ENCODE measurements at regions not wholly inside any gene's neighbourhood (a gene's known extent, or its start where the extent isn't known, plus 50 kb on each side); places are given as distances from the start of the nearest gene placed in this dataset.

DNA sequence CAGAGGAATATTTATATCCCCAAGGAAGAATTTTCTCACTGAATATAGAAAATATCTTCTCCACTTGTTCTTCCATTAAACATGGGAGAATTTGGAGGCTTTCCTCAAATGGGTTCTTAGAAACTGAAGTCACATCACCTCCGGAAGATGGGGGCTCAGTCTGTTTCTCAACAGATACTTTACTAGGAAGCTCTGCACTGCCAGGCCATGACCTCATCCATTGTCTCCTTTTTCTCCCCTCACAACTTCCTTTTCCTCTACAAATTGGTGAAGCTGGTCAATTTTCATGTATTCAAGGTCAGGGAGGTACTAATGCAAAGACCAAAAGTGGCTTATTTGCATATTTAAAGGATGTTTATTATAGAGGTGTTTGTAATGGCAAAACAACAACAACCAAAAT is 173.1 kb downstream of the RNF152 start:
- DNase-seq (no peak), ATAC-seq (no peak)
- Mint-ChIP-seq H3K4me1 (ENCODE audit: low read depth) (no peaks in the 10 kb centered on the region), H3K9me3 (no peaks in the 10 kb centered on the region), H3K27me3 (peaks cover 4% of the 10 kb centered on the region), H3K4me3 (no peak overlapping the region), H3K36me3 (ENCODE audit: low read depth) (no peaks in the 10 kb centered on the region), H3K27ac (no peak overlapping the region)
- ChIA-PET CTCF (no interaction called here), POLR2A (interaction anchor here (0.6 kb wide), 1 partner anchor 423 kb away, joined by 3 read pairs; no protein-coding TSS in a partner anchor)
- intact Hi-C loops (cut with micrococcal nuclease): no loop called here
- TF ChIP-seq, protein P1, sequence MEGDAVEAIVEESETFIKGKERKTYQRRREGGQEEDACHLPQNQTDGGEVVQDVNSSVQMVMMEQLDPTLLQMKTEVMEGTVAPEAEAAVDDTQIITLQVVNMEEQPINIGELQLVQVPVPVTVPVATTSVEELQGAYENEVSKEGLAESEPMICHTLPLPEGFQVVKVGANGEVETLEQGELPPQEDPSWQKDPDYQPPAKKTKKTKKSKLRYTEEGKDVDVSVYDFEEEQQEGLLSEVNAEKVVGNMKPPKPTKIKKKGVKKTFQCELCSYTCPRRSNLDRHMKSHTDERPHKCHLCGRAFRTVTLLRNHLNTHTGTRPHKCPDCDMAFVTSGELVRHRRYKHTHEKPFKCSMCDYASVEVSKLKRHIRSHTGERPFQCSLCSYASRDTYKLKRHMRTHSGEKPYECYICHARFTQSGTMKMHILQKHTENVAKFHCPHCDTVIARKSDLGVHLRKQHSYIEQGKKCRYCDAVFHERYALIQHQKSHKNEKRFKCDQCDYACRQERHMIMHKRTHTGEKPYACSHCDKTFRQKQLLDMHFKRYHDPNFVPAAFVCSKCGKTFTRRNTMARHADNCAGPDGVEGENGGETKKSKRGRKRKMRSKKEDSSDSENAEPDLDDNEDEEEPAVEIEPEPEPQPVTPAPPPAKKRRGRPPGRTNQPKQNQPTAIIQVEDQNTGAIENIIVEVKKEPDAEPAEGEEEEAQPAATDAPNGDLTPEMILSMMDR (IDR thresholded peaks at IDR 0.05): no peak

DNA sequence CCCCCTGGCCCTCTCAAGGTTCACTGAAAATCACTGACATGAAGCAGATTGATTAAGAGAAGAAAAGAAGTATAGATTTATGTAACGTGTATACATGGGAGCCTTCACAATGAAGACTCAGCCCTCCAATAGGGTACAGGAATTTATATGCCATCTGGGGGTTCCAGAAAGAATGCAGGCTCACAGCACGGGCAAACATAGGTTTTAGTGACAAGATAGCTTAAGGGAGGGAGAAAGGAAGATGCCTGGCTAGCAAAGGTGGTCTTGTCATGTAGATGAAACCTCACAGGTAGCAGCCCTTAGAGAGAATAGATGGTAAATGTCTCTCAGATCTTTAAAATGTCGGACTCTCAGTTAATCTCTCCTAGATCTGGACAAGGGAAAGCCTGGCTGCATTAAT is 173.9 kb downstream of the RNF152 start:
- Mint-ChIP-seq H3K27me3 (peaks cover 6% of the 10 kb centered on the region), H3K36me3 (ENCODE audit: low read depth) (no peaks in the 10 kb centered on the region), H3K27ac (no peak overlapping the region), H3K4me3 (no peak overlapping the region), H3K9me3 (no peaks in the 10 kb centered on the region), H3K4me1 (ENCODE audit: low read depth) (no peaks in the 10 kb centered on the region)
- ChIA-PET POLR2A (no interaction called here), CTCF (no interaction called here)
- intact Hi-C loops (cut with micrococcal nuclease): no loop called here
- ATAC-seq (no peak), DNase-seq (no peak)
- TF ChIP-seq, protein P1 (IDR thresholded peaks at IDR 0.05): no peak

GRCh38 chr18:61714421-61714820 is 178.4 kb downstream of the RNF152 start:
- Mint-ChIP-seq H3K27me3 (peaks cover 4% of the 10 kb centered on the region), H3K4me1 (ENCODE audit: low read depth) (no peaks in the 10 kb centered on the region), H3K27ac (no peak overlapping the region), H3K4me3 (no peak overlapping the region), H3K36me3 (ENCODE audit: low read depth) (no peaks in the 10 kb centered on the region), H3K9me3 (no peaks in the 10 kb centered on the region)
- intact Hi-C loops (cut with micrococcal nuclease): no loop called here
- TF ChIP-seq, protein P1 (IDR thresholded peaks at IDR 0.05): no peak
- ATAC-seq (no peak), DNase-seq (no peak)
- ChIA-PET CTCF (no interaction called here), POLR2A (no interaction called here)

- POLR2A ChIA-PET: no interaction called here
- Mint-ChIP-seq H3K4me1 (ENCODE audit: low read depth) (no peaks in the 10 kb centered on the region), H3K36me3 (ENCODE audit: low read depth) (no peaks in the 10 kb centered on the region), H3K4me3 (no peak overlapping the region), H3K27me3 (peaks cover 4% of the 10 kb centered on the region), H3K9me3 (no peaks in the 10 kb centered on the region), H3K27ac (no peak overlapping the region)
- CTCF ChIA-PET: no interaction called here
- intact Hi-C loops (cut with micrococcal nuclease): no loop called here
- DNase-seq (no peak), ATAC-seq (no peak)
- TF ChIP-seq, protein P1 (IDR thresholded peaks at IDR 0.05): no peak
Measured at GRCh38 chr18:61713502-61713901, 179.3 kb downstream of the RNF152 start.

DNA sequence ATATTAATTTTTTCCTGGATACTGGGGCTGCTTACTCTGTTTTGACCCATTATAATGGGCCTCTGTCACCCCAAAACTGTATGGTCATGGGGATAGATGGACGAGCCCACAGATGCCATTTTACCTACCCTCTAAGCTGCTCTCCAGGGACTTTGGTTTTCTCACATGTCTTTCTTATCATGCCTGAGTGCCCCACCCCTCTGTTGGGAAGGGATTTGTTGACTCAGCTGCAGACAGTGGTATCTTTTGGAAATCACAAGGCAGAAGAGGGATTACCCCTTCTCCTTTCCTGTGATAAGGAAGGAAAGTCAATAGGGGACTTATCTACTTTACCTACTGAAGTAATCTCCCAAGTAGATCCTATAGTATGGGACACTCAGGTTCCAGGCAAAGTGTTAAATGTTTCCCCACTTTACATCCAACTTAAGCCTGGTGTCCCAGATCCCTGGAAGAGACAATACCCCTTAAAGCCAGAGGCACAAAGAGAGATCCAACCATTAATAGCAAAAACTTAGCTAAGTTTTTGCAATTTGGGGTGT is 182.7 kb downstream of the RNF152 start:
- intact Hi-C loops (cut with micrococcal nuclease): no loop called here

More for the DNA sequence above, 182.7 kb downstream of the RNF152 start:
- ChIA-PET CTCF (no interaction called here), POLR2A (interaction anchor here (0.8 kb wide), 1 partner anchor 444 kb away, joined by 4 read pairs; no protein-coding TSS in a partner anchor)
- H3K4me1 Mint-ChIP-seq (ENCODE audit: low read depth): no peaks in the 10 kb centered on the region
- H3K9me3 Mint-ChIP-seq: no peaks in the 10 kb centered on the region
- DNase-seq: no peak
- TF ChIP-seq, protein P1 (IDR thresholded peaks at IDR 0.05): no peak
- H3K4me3 Mint-ChIP-seq: no peak overlapping the region
- H3K36me3 Mint-ChIP-seq (ENCODE audit: low read depth): no peaks in the 10 kb centered on the region
- no peak for ATAC-seq
- H3K27me3 Mint-ChIP-seq: peaks cover 6% of the 10 kb centered on the region
- no peak overlapping the region for H3K27ac Mint-ChIP-seq
